GM18867 (cell line): ENCODE measurements at regions not wholly inside any gene's neighbourhood (a gene's known extent, or its start where the extent isn't known, plus 50 kb on each side); places are given as distances from the start of the nearest gene placed in this dataset.
A peak's percentile ranks its signal among the peaks of the same experiment; 100 is the strongest.
"Not testable (repeated sequence)": the region's sequence is repeated elsewhere in the genome, so short reads cannot be mapped to it uniquely, and the experiment has no call there.

ENCODE experiments used
- ATAC-seq: cut with Tn5 transposase; IDR thresholded peaks from one replicate; pipeline ENCODE4 v1.9.1; 2021; ENCODE audit warnings: mild to moderate bottlenecking, moderate library complexity; ENCODE audit not compliant: unreplicated experiment

GRCh38 chr1:194858811-194859480 lies 1672.5 kb upstream of the B3GALT2 start:
- not testable (repeated sequence) for ATAC-seq

GRCh38 chr1:194857413-194857812 lies 1671.0 kb upstream of the B3GALT2 start:
- ATAC-seq = no peak

DNA sequence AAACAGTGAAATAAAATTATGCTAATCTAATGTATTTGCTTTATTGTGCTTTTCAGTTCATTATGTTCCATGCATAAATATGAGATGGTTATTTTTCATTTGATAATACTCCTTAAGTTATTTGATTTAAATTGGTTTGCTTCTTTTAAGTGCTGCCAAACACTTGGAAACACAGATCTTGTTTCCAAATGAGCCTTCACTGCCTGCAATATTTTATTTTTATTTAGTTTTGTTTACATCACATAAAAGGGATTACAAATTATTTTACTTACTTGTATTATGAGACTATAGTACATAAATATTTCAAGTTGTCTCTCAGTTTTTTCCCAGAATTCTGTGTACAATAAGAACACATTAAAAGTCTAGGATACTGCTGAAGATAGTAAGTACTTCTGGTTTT lies 1662.4 kb upstream of the B3GALT2 start:
- no peak for ATAC-seq

- ATAC-seq = peak; percentile 89
Observed at GRCh38 chr1:194846488-194846887, 1660.1 kb upstream of the B3GALT2 start.

GRCh38 chr1:194843077-194843476 lies 1656.7 kb upstream of the B3GALT2 start:
- ATAC-seq = no peak

GRCh38 chr1:194833111-194833510 lies 1646.7 kb upstream of the B3GALT2 start:
- ATAC-seq = no peak

DNA sequence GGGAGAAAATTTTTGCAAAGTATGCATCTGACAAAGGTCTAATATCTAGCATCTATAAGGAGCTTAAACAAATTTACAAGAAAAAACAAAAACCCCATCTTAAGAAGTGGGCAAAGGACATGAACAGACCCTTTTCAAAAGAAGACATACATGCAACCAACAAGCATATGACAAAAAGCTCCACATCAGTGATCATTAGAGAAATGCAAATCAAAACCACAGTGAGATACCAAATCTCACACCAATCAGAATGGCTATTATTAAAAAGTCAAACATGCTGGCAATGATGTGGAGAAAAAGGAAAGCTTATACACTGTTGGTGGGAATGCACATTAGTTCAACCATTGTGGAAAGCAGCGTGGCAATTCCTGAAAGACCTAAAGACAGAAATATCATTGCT lies 1645.2 kb upstream of the B3GALT2 start:
- peak; percentile 34 for ATAC-seq

GRCh38 chr1:194830387-194830786 lies 1644.0 kb upstream of the B3GALT2 start:
- peak; percentile 92 for ATAC-seq

DNA sequence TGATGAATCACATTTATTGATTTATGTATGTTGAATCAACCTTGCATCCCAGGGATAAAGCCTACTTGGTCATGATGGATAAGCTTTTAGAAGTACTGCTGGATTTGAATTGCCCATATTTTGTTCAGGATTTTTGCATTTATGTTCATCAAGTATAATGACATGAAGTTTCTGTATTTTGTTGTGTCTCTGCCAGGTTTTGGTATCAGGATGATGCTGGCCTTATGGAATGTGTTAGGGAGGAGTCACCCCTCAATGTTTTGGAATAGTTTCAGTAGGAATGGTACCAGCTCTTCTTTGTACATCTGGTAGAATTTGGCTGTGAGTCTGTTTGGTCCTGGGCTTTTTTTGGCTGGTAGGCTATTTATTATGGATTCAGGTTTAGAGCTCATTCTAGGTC lies 1643.1 kb upstream of the B3GALT2 start:
- no peak for ATAC-seq

- no peak for ATAC-seq
Observed at GRCh38 chr1:194825382-194825781, 1639.0 kb upstream of the B3GALT2 start.

- no peak for ATAC-seq
Observed at GRCh38 chr1:194821091-194821490, 1634.7 kb upstream of the B3GALT2 start.

- ATAC-seq = no peak
Observed at GRCh38 chr1:194818674-194819073, 1632.3 kb upstream of the B3GALT2 start.

GRCh38 chr1:194816859-194817258 lies 1630.4 kb upstream of the B3GALT2 start:
- no peak for ATAC-seq

DNA sequence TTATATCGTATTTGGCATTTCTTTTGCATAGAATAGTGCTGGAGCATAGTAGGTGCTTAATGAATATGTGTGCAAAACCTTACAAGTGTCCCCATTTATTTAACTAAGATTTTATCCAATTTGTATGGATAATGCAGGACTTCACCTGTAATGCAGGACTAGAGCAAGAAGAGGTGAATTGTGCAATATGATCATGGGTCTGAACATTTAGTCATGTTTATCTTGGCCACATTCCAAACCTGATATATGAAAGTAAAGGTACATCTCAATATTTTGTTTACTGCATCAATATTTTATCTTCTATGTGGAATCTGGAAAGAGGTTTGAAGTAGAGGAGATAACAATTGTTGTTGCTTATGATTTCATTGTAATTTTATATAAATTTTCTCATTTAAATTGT lies 1626.7 kb upstream of the B3GALT2 start:
- ATAC-seq = no peak

GRCh38 chr1:194809665-194810064 lies 1623.3 kb upstream of the B3GALT2 start:
- peak; percentile 80 for ATAC-seq

DNA sequence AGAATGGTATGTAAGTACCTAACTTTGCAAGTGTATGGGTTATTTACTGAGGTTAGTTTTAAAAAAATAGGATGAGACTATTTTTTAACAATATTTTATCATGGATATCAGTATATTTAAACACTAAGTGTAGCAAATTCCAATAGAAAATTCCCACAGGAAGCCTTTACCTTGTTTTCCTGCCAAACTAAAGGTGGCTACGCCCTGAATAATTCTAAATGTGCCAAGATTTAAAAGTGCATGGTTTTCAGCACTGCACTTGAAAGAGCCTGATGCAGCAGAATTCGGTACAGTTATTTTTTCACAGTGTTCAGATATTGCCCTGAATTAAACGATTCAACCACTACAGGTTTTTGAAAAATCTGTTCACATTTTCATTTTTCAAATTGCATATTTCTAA lies 1622.8 kb upstream of the B3GALT2 start:
- ATAC-seq = no peak

DNA sequence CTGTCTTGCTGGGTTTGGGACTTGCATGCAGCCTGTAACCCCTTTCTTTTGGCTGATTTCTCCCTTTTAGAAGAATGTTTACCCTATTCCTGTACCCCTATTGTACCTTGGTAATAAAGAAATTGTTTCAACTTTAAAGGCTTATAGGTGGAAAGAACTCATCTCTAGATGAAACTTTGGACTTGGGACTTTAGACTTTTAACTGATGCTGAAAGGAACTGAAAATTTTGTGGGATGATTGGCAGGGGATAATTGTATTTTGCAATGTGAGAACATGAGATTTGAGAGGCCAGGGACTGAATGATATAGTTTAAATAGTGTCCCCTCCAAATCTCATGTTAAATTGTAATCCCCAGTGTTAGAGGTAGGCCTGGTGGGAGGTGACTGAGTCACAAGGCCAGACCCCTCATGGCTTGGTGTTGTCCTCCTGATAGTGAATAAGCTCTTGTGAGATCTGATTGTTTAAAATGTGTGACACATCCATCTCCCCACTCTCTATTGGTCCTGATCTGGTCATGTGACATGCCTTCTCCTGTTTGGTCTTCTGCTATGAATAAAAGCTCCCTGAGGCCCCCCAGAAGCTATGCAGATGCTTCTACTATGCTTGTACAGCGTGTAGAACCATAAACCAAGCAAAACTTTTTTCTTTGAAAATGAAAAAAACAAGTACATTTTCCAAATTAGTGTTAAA lies 1621.3 kb upstream of the B3GALT2 start:
- no peak for ATAC-seq

GRCh38 chr1:194802572-194802971 lies 1616.2 kb upstream of the B3GALT2 start:
- ATAC-seq = no peak

- peak; percentile 87 for ATAC-seq
Observed at GRCh38 chr1:194795917-194796593, 1609.6 kb upstream of the B3GALT2 start.

DNA sequence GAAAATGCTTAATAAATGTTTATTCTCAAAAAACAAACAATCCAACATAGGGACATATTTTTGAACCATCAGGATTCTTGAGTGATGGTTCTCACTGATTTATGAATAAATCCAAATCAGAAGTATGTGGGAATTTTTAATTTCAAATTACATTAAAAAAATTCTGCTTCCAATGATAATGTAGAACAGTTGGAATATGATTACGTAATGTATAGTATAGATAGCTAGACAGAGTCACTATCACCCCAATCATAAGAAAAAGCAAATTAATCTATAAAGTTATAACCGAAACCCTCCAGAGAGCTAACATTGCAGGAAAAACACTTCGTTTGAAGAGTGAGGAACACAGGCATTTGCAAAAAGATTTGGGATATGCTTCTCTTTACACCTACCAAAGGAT lies 1600.6 kb upstream of the B3GALT2 start:
- ATAC-seq = no peak

GRCh38 chr1:194786027-194786426 lies 1599.6 kb upstream of the B3GALT2 start:
- no peak for ATAC-seq

GRCh38 chr1:194776657-194777056 lies 1590.2 kb upstream of the B3GALT2 start:
- ATAC-seq = no peak
